CD14-positive monocyte (primary cell): ENCODE measurements at regions not wholly inside any gene's neighbourhood (a gene's known extent, or its start where the extent isn't known, plus 50 kb on each side); places are given as distances from the start of the nearest gene placed in this dataset.

Source experiments
- DNase-seq, 3 donors: peaks; one replicate each; pipeline ENCODE4 v3.0.0-alpha.2; 2011 to 2022
- H2AFZ ChIP-seq: 2 replicates; pipeline ENCODE4 v1.6.0; 2012; ENCODE audit warnings: mild to moderate bottlenecking, low read depth, low read length, inconsistent platforms; ENCODE audit not compliant: insufficient read depth, poor library complexity, severe bottlenecking
- H3K27ac ChIP-seq, 2 donors: 1 replicate in 1 of 2; 2 replicates in 1 of 2; pipeline ENCODE4 v1.5.1; 2012 to 2013; ENCODE audit warnings: low read length in 2 of 2, control low read depth in 1 of 2, inconsistent platforms in 1 of 2, low read depth in 1 of 2, mild to moderate bottlenecking in 1 of 2
- H3K27me3 ChIP-seq, 2 donors: one replicate each; pipeline versions ENCODE4 v1.6.0 to v1.6.1; 2011 to 2013; ENCODE audit warnings: low read length in 2 of 2; ENCODE audit not compliant: control insufficient read depth in 2 of 2, insufficient read depth in 2 of 2
- H3K36me3 ChIP-seq, 2 donors: replicated peaks in 1 of 2; 1 replicate in 1 of 2; 2 replicates in 1 of 2; pipeline versions ENCODE4 v1.5.1 to v1.6.1; 2012 to 2013; ENCODE audit warnings: low read length in 2 of 2, control low read depth in 1 of 2, inconsistent platforms in 1 of 2, mild to moderate bottlenecking in 1 of 2; ENCODE audit not compliant: insufficient read depth in 2 of 2, control insufficient read depth in 1 of 2
- H3K4me1 ChIP-seq, 2 donors: 1 replicate in 1 of 2; 2 replicates in 1 of 2; pipeline versions ENCODE4 v1.5.1 to v1.6.1; 2012 to 2013; ENCODE audit warnings: low read length in 2 of 2, control low read depth in 1 of 2, inconsistent platforms in 1 of 2, mild to moderate bottlenecking in 1 of 2, moderate library complexity in 1 of 2; ENCODE audit not compliant: insufficient read depth in 2 of 2, control insufficient read depth in 1 of 2
- H3K4me2 ChIP-seq: replicated peaks from 2 replicates; pipeline ENCODE3; 2012; ENCODE audit warnings: low read length, moderate library complexity, mild to moderate bottlenecking; ENCODE audit not compliant: poor library complexity, severe bottlenecking; ENCODE audit errors: extremely low read depth
- H3K4me3 ChIP-seq, 3 experiments: fragments of 200-600 bp in 1 of 3; sonication (generic) in 1 of 3; replicated peaks in 1 of 3; 1 replicate in 2 of 3; 2 replicates in 1 of 3; pipeline ENCODE4 v1.5.1; 2011 to 2013; ENCODE audit warnings: low read length in 3 of 3, mild to moderate bottlenecking in 3 of 3, control low read depth in 2 of 3, low read depth in 2 of 3, inconsistent platforms in 1 of 3, moderate library complexity in 1 of 3
- H3K79me2 ChIP-seq: 2 replicates; pipeline ENCODE4 v1.6.0; 2012; ENCODE audit warnings: mild to moderate bottlenecking, control low read depth, inconsistent platforms, low read length, moderate library complexity; ENCODE audit not compliant: insufficient read depth
- H3K9ac ChIP-seq: 2 replicates; pipeline ENCODE4 v1.6.0; 2017; ENCODE audit warnings: low read length, mild to moderate bottlenecking; ENCODE audit not compliant: insufficient read depth, poor library complexity, severe bottlenecking
- H3K9me3 ChIP-seq, 2 donors: replicated peaks in 1 of 2; 1 replicate in 1 of 2; 2 replicates in 1 of 2; pipeline versions ENCODE4 v1.5.1 to v1.6.1; 2012 to 2013; ENCODE audit warnings: low read length in 2 of 2, control low read depth in 1 of 2; ENCODE audit not compliant: control insufficient read depth in 1 of 2, insufficient read depth in 1 of 2
- H4K20me1 ChIP-seq: 2 replicates; pipeline ENCODE4 v1.6.0; 2012; ENCODE audit warnings: mild to moderate bottlenecking, low read length, control low read depth, moderate library complexity; ENCODE audit not compliant: insufficient read depth
- H3K27ac Mint-ChIP-seq, 7 donors: one replicate each; pipeline ENCODE4 v1.8.0; 2020; ENCODE audit warnings: mild to moderate bottlenecking in 7 of 7, mixed read lengths in 7 of 7, moderate library complexity in 6 of 7, inconsistent platforms in 2 of 7
- H3K27me3 Mint-ChIP-seq, 3 donors: one replicate each; pipeline ENCODE4 v1.8.0; 2021 to 2022; ENCODE audit warnings: low read depth in 3 of 3, mild to moderate bottlenecking in 3 of 3, mixed read lengths in 3 of 3, moderate library complexity in 3 of 3, inconsistent platforms in 1 of 3
- H3K36me3 Mint-ChIP-seq, 2 donors: one replicate each; pipeline ENCODE4 v1.8.0; 2020; ENCODE audit warnings: mixed read lengths in 2 of 2, inconsistent platforms in 1 of 2, mild to moderate bottlenecking in 1 of 2
- H3K4me1 Mint-ChIP-seq: one replicate; pipeline ENCODE4 v1.8.0; 2020; ENCODE audit warnings: mild to moderate bottlenecking, mixed read lengths
- H3K4me3 Mint-ChIP-seq, 2 donors: one replicate each; pipeline ENCODE4 v1.8.0; 2020; ENCODE audit warnings: mild to moderate bottlenecking in 2 of 2, mixed read lengths in 2 of 2, moderate library complexity in 1 of 2
- H3K9me3 Mint-ChIP-seq, 7 donors: one replicate each; pipeline ENCODE4 v1.8.0; 2020 to 2022; ENCODE audit warnings: mixed read lengths in 7 of 7, mild to moderate bottlenecking in 6 of 7, moderate library complexity in 6 of 7, inconsistent platforms in 2 of 7
- CTCF ChIP-seq: fragments of 200-600 bp; IDR thresholded peaks from one replicate; pipeline ENCODE4 v1.8.0; 2022; ENCODE audit warnings: antibody characterized with exemption, mild to moderate bottlenecking
- WGBS: methylation state at CpG from one replicate; pipeline ENCODE4 v1.1.5; 2013; ENCODE audit warnings: missing lambda C conversion rate; ENCODE audit not compliant: insufficient coverage; 5-methylcytosine and 5-hydroxymethylcytosine counted together
- intact Hi-C, 2 donors: fragments of 100-400 bp; cut with micrococcal nuclease; formaldehyde crosslinking; loops; one replicate each; pipeline versions ENCODE4 v1.15.0 to v1.15.1; 2023

- peaks cover 0 to 4% of the 10 kb centered on the region in 2 donors for H3K9me3 ChIP-seq
- no peaks in the 10 kb centered on the region for H3K27me3 ChIP-seq
- no peak overlapping the region for H3K4me3 ChIP-seq
- H3K4me3 Mint-ChIP-seq, result no peak overlapping the region
- TF ChIP-seq CTCF, result no peak
- no peak overlapping the region for H3K27ac ChIP-seq
- no peak overlapping the region for H3K27ac Mint-ChIP-seq
- peaks cover 0 to 8% (median 1%) of the 10 kb centered on the region in 7 donors for H3K9me3 Mint-ChIP-seq
- no peak for DNase-seq
- WGBS, result 85% methylated on average over 14 of the region's 24 CpGs
- H3K4me2 ChIP-seq, result no peak overlapping the region
- H3K4me1 ChIP-seq, result no peaks in the 10 kb centered on the region
- H3K36me3 ChIP-seq, result no peaks in the 10 kb centered on the region
- H3K27me3 Mint-ChIP-seq, result peaks cover 0 to 6% (median 2%) of the 10 kb centered on the region in 3 donors
- H3K79me2 ChIP-seq, result no peaks in the 10 kb centered on the region
- H3K4me1 Mint-ChIP-seq, result no peaks in the 10 kb centered on the region
- intact Hi-C loops, result no loop called here
- no peaks in the 10 kb centered on the region for H4K20me1 ChIP-seq
- H3K9ac ChIP-seq, result no peak overlapping the region
- H2AFZ ChIP-seq, result no peak overlapping the region
- H3K36me3 Mint-ChIP-seq, result no peaks in the 10 kb centered on the region
Measured at GRCh38 chr9:135357863-135358551, 121.6 kb upstream of the PPP1R26 start.

GRCh38 chr9:135358552-135358940, 121.0 kb upstream of the PPP1R26 start:
- intact Hi-C loops, result no loop called here
- H3K36me3 Mint-ChIP-seq, result no peaks in the 10 kb centered on the region
- H3K79me2 ChIP-seq, result no peaks in the 10 kb centered on the region
- no peak overlapping the region for H3K9ac ChIP-seq
- no peaks in the 10 kb centered on the region for H3K4me1 ChIP-seq
- H4K20me1 ChIP-seq, result no peaks in the 10 kb centered on the region
- H3K27ac Mint-ChIP-seq, result no peak overlapping the region
- no peak overlapping the region for H3K4me3 Mint-ChIP-seq
- H3K9me3 Mint-ChIP-seq, result peaks cover 0 to 8% (median 1%) of the 10 kb centered on the region in 7 donors
- peaks cover 0 to 4% of the 10 kb centered on the region in 2 donors for H3K9me3 ChIP-seq
- H3K4me2 ChIP-seq, result no peak overlapping the region
- TF ChIP-seq CTCF, result no peak
- H3K27me3 Mint-ChIP-seq, result peaks cover 0 to 5% (median 2%) of the 10 kb centered on the region in 3 donors
- H3K27ac ChIP-seq, result no peak overlapping the region
- no peaks in the 10 kb centered on the region for H3K4me1 Mint-ChIP-seq
- H3K27me3 ChIP-seq, result no peaks in the 10 kb centered on the region
- H3K36me3 ChIP-seq, result no peaks in the 10 kb centered on the region
- WGBS, result 91% methylated on average over 13 of the region's 13 CpGs
- no peak overlapping the region for H2AFZ ChIP-seq
- no peak for DNase-seq
- no peak overlapping the region for H3K4me3 ChIP-seq
